GM12878 (cell line): ENCODE measurements at regions not wholly inside any gene's neighbourhood (a gene's known extent, or its start where the extent isn't known, plus 50 kb on each side); places are given as distances from the start of the nearest gene placed in this dataset.

Experiments used
- ATAC-seq: fragments of 200-7000 bp; cut with Tn5 transposase; 3 replicates; pipeline ENCODE4 v1.9.1; 2020; ENCODE audit warnings: mild to moderate bottlenecking, moderate library complexity
- BruUV-seq: library from RNA; stranded (reverse); fragments of 400-500 nt; replicated peaks from 2 replicates; lab custom pipeline; 2021; lab: Mats Ljungman, UMichigan
- CTCF ChIA-PET: fragments of 300-600 bp; sonication (Branson Sonifier 250); formaldehyde crosslinking; extraction: SDS; loops from one replicate; lab custom pipeline; 2021; ENCODE audit warnings: inconsistent platforms; lab: Yijun Ruan, JAX
- POLR2A ChIA-PET: fragments of 350-600 bp; formaldehyde crosslinking; extraction: SDS; loops from one replicate; lab custom pipeline; 2021; ENCODE audit warnings: inconsistent platforms; lab: Charles Lee
- RAD21 ChIA-PET: fragments of 300-600 bp; sonication (Branson Sonifier 250); formaldehyde crosslinking; loops from one replicate; lab custom pipeline; 2023; ENCODE audit warnings: antibody characterized with exemption; ENCODE audit not compliant: unreplicated experiment; lab: Charles Lee
- SMC1A ChIA-PET: fragments of 300-600 bp; sonication (Branson Sonifier 250); formaldehyde crosslinking; loops from one replicate; lab custom pipeline; 2023; ENCODE audit not compliant: unreplicated experiment, uncharacterized antibody; lab: Charles Lee
- DNase-seq: peaks from one replicate; pipeline ENCODE4 v3.0.0-alpha.2; 2011; ENCODE audit warnings: low read depth, low spot score
- FAIRE-seq: peaks from 3 replicates; lab custom pipeline; 2011; peaks lifted over from hg19 to GRCh38; lab: Jason Lieb, UNC
- H2AFZ ChIP-seq: 2 replicates; pipeline ENCODE4 v1.6.0; 2011; ENCODE audit warnings: low read depth, low read length, control low read depth; ENCODE audit not compliant: control insufficient read depth
- H3K27ac ChIP-seq: 2 replicates; pipeline ENCODE4 v1.5.1; 2011; ENCODE audit warnings: control low read depth; ENCODE audit not compliant: control insufficient read depth, insufficient read depth
- H3K27me3 ChIP-seq, 2 experiments: replicated peaks in 1 of 2; 2 replicates each; pipeline versions ENCODE4 v1.6.0 to v1.6.1; 2011; ENCODE audit warnings: low read length in 1 of 2; ENCODE audit not compliant: control insufficient read depth in 2 of 2, insufficient read depth in 2 of 2
- H3K36me3 ChIP-seq, 2 experiments: 2 replicates each; pipeline ENCODE4 v1.5.1; 2011; ENCODE audit warnings: low read length in 1 of 2; ENCODE audit not compliant: control insufficient read depth in 2 of 2, insufficient read depth in 2 of 2
- H3K4me1 ChIP-seq: 2 replicates; pipeline ENCODE4 v1.6.1; 2011; ENCODE audit warnings: mild to moderate bottlenecking, low read length, moderate library complexity, mixed read lengths; ENCODE audit not compliant: control insufficient read depth, insufficient read depth
- H3K4me2 ChIP-seq: 2 replicates; pipeline ENCODE4 v1.6.0; 2011; ENCODE audit warnings: control low read depth; ENCODE audit not compliant: control insufficient read depth, insufficient read depth
- H3K4me3 ChIP-seq: fragments of 200-600 bp; sonication (generic); 2 replicates; pipeline ENCODE4 v1.5.1; 2016
- H3K79me2 ChIP-seq: 2 replicates; pipeline ENCODE4 v1.6.0; 2011; ENCODE audit warnings: low read length; ENCODE audit not compliant: control insufficient read depth, insufficient read depth
- H3K9ac ChIP-seq: 2 replicates; pipeline ENCODE4 v1.8.0; 2011; ENCODE audit warnings: low read length, control low read depth, mixed read lengths; ENCODE audit not compliant: control insufficient read depth, insufficient read depth
- H3K9me3 ChIP-seq: replicated peaks from 3 replicates; pipeline ENCODE4 v1.5.1; 2011; ENCODE audit warnings: mild to moderate bottlenecking, low read length; ENCODE audit not compliant: control insufficient read depth, insufficient read depth
- H4K20me1 ChIP-seq: 2 replicates; pipeline ENCODE4 v1.6.0; 2011; ENCODE audit not compliant: control insufficient read depth, insufficient read depth
- BMI1 ChIP-seq: fragments of 450-650 bp; IDR thresholded peaks from 2 replicates; pipeline ENCODE4 v1.6.1; 2016; ENCODE audit warnings: mild to moderate bottlenecking, moderate library complexity, borderline replicate concordance
- BRCA1 ChIP-seq: IDR thresholded peaks from 2 replicates; pipeline ENCODE4 v1.6.1; 2011; ENCODE audit warnings: low read depth, low read length, improper control_type of control experiment
- CEBPB ChIP-seq, 2 experiments: fragments of 150-350 bp in 1 of 2; IDR thresholded peaks; 2 replicates each; pipeline ENCODE4 v1.6.1; 2012 to 2014; ENCODE audit warnings: low read depth in 2 of 2, low read length in 2 of 2, borderline replicate concordance in 1 of 2, inconsistent platforms in 1 of 2
- EGR1 ChIP-seq, 2 experiments: IDR thresholded peaks; 1 replicate in 1 of 2; 2 replicates in 1 of 2; pipeline ENCODE4 v1.6.1; 2011 to 2012; ENCODE audit warnings: low read depth in 2 of 2, low read length in 2 of 2, borderline replicate concordance in 1 of 2, mild to moderate bottlenecking in 1 of 2, moderate library complexity in 1 of 2
- GABPA ChIP-seq: IDR thresholded peaks from 2 replicates; pipeline ENCODE4 v1.6.1; 2014; ENCODE audit warnings: antibody characterized with exemption, low read depth, mild to moderate bottlenecking, inconsistent platforms
- JUNB ChIP-seq: IDR thresholded peaks from 2 replicates; pipeline ENCODE4 v1.6.1; 2016; ENCODE audit warnings: antibody characterized with exemption, mild to moderate bottlenecking
- LARP7 ChIP-seq: fragments of 450-650 bp; IDR thresholded peaks from 2 replicates; pipeline ENCODE4 v1.6.1; 2017; ENCODE audit warnings: mild to moderate bottlenecking
- MLLT1 ChIP-seq: fragments of 450-650 bp; IDR thresholded peaks from 2 replicates; pipeline ENCODE4 v1.6.1; 2016; ENCODE audit warnings: mild to moderate bottlenecking
- NFXL1 ChIP-seq: fragments of 450-650 bp; IDR thresholded peaks from 2 replicates; pipeline ENCODE4 v1.6.1; 2017; ENCODE audit warnings: antibody characterized with exemption, mild to moderate bottlenecking, borderline replicate concordance
- PRDM15 ChIP-seq: fragments of 450-650 bp; formaldehyde crosslinking; IDR thresholded peaks from 2 replicates; pipeline ENCODE4 v1.4.0; 2020; ENCODE audit warnings: mild to moderate bottlenecking, moderate library complexity
- RFX5 ChIP-seq: IDR thresholded peaks from 2 replicates; pipeline ENCODE4 v1.6.1; 2011; ENCODE audit warnings: low read depth, low read length, improper control_type of control experiment
- SMAD1 ChIP-seq: fragments of 450-650 bp; IDR thresholded peaks from 2 replicates; pipeline ENCODE4 v1.6.1; 2018; ENCODE audit warnings: mild to moderate bottlenecking, low read depth; ENCODE audit not compliant: partially characterized antibody
- SUZ12 ChIP-seq: fragments of 200-600 bp; sonication (generic); IDR thresholded peaks from one replicate; pipeline ENCODE4 v1.6.1; 2018; ENCODE audit warnings: antibody characterized with exemption, mild to moderate bottlenecking; ENCODE audit not compliant: unreplicated experiment
- TARDBP ChIP-seq: IDR thresholded peaks from 2 replicates; pipeline ENCODE4 v1.6.1; 2016; ENCODE audit warnings: borderline replicate concordance
- ZNF207 ChIP-seq: fragments of 450-650 bp; IDR thresholded peaks from 2 replicates; pipeline ENCODE4 v1.6.1; 2014; ENCODE audit warnings: antibody characterized with exemption, mild to moderate bottlenecking, borderline replicate concordance
- WGBS: methylation state at CpG from one replicate; pipeline ENCODE4 v1.1.6; 2016; ENCODE audit warnings: low lambda C conversion rate; ENCODE audit not compliant: insufficient replicate concordance, insufficient coverage; ENCODE audit errors: missing lambda C conversion rate; 5-methylcytosine and 5-hydroxymethylcytosine counted together
- in situ Hi-C: fragments of 300-500 bp; cut with MboI; formaldehyde crosslinking; loops from 9 replicates; pipeline ENCODE4 v1.14.3; 2018; ENCODE audit warnings: mixed read lengths
- intact Hi-C: fragments of 100-400 bp; cut with micrococcal nuclease; formaldehyde crosslinking; loops from one replicate; pipeline ENCODE4 v1.14.2; 2022; ENCODE audit not compliant: unreplicated experiment
- TF ChIP-seq, protein P1 (sequence below), 3 experiments: IDR thresholded peaks in 2 of 3; conservative IDR thresholded peaks in 1 of 3; 2 replicates each; pipeline ENCODE4 v1.5.1; 2011; ENCODE audit warnings: low read depth in 3 of 3, low read length in 3 of 3, mild to moderate bottlenecking in 3 of 3, control low read depth in 2 of 3, moderate library complexity in 2 of 3, inconsistent platforms in 1 of 3, mixed read lengths in 1 of 3; ENCODE audit not compliant: control insufficient read depth in 2 of 3, insufficient read depth in 1 of 3; ENCODE audit errors: extremely low read depth in 1 of 3

- no peak for TF ChIP-seq PRDM15 (CRISPR knock-in tag)
- TF ChIP-seq BRCA1 = no peak
- TF ChIP-seq SUZ12 = no peak
- TF ChIP-seq RFX5 = no peak
- no peak for TF ChIP-seq LARP7
- no peak for TF ChIP-seq JUNB
- TF ChIP-seq EGR1 (IDR thresholded peaks at IDR 0.05; ENCODE audit: borderline replicate concordance in 1 of 2, low read depth in 2 of 2, low read length in 2 of 2) = no peak
- TF ChIP-seq NFXL1 = no peak
- TF ChIP-seq, all 136 proteins: peak for 0
These were observed 74.6 kb upstream of the GRXCR1 start (continued) for GRCh38 chr4:42817913-42818312.

- Histone ChIP-seq H3K4me1 (no peaks in the 10 kb centered on the region), H3K79me2 (no peaks in the 10 kb centered on the region), H4K20me1 (no peaks in the 10 kb centered on the region), H2AFZ (no peak overlapping the region), H3K4me2 (no peak overlapping the region), H3K36me3 (no peaks in the 10 kb centered on the region), H3K27me3 (no peaks in the 10 kb centered on the region), H3K9me3 (no peaks in the 10 kb centered on the region), H3K27ac (no peak overlapping the region), H3K4me3 (no peak overlapping the region), H3K9ac (no peak overlapping the region)
- no peak for DNase-seq
- ATAC-seq = no peak
- BruUV-seq = no TSS peak
- in situ Hi-C loops = no loop called here
- ChIA-PET RAD21 (interaction anchor here (0.6 to 2.7 kb wide), 6 partner anchors 19 to 568 kb away, joined by 3 to 14 read pairs (median 6); partner anchors contain the start of gene ATP8A1), CTCF (interaction anchor here (0.7 to 2.0 kb wide), 8 partner anchors 11 to 249 kb away, joined by 3 to 12 read pairs (median 4); no protein-coding TSS in a partner anchor), POLR2A (interaction anchor here (0.6 kb wide), 2 partner anchors 27 to 86 kb away, joined by 5 to 6 read pairs; no protein-coding TSS in a partner anchor), SMC1A (interaction anchor here (1.6 kb wide), 1 partner anchor 196 kb away, joined by 3 read pairs; no protein-coding TSS in a partner anchor)
- intact Hi-C loops = loop anchor here (1.0 to 5.0 kb wide), 2 partner anchors 160 to 249 kb away; partner anchors contain the start of gene ATP8A1
- no peak for FAIRE-seq
- WGBS = 51% methylated on average over 8 of the region's 8 CpGs
- TF ChIP-seq, protein P1, sequence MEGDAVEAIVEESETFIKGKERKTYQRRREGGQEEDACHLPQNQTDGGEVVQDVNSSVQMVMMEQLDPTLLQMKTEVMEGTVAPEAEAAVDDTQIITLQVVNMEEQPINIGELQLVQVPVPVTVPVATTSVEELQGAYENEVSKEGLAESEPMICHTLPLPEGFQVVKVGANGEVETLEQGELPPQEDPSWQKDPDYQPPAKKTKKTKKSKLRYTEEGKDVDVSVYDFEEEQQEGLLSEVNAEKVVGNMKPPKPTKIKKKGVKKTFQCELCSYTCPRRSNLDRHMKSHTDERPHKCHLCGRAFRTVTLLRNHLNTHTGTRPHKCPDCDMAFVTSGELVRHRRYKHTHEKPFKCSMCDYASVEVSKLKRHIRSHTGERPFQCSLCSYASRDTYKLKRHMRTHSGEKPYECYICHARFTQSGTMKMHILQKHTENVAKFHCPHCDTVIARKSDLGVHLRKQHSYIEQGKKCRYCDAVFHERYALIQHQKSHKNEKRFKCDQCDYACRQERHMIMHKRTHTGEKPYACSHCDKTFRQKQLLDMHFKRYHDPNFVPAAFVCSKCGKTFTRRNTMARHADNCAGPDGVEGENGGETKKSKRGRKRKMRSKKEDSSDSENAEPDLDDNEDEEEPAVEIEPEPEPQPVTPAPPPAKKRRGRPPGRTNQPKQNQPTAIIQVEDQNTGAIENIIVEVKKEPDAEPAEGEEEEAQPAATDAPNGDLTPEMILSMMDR (IDR thresholded peaks at IDR 0.05 in 2 of 3, conservative IDR thresholded peaks at IDR 0.05 in 1 of 3; ENCODE audit: control insufficient read depth in 2 of 3, extremely low read depth in 1 of 3, insufficient read depth in 1 of 3, low read depth in 3 of 3, low read length in 3 of 3) = no peak
- TF ChIP-seq SMAD1 = no peak
- no peak for TF ChIP-seq ZNF207
- TF ChIP-seq TARDBP = no peak
- TF ChIP-seq GABPA = no peak
- TF ChIP-seq CEBPB (IDR thresholded peaks at IDR 0.05; ENCODE audit: borderline replicate concordance in 1 of 2, low read depth in 2 of 2, low read length in 2 of 2) = no peak
- TF ChIP-seq BMI1 = no peak
- no peak for TF ChIP-seq MLLT1
These were observed 75.6 kb upstream of the GRXCR1 start for GRCh38 chr4:42816880-42817400.
